NT2/D1 (cell line): ENCODE measurements at regions not wholly inside any gene's neighbourhood (a gene's known extent, or its start where the extent isn't known, plus 50 kb on each side); places are given as distances from the start of the nearest gene placed in this dataset.

Experiments used
- SUZ12 ChIP-seq: IDR thresholded peaks from 2 replicates; pipeline ENCODE4 v1.6.1; 2011; ENCODE audit not compliant: insufficient read length, insufficient read depth; ENCODE audit errors: extremely low read depth
- YY1 ChIP-seq: IDR thresholded peaks from 2 replicates; pipeline ENCODE4 v1.6.1; 2011; ENCODE audit not compliant: insufficient read length, insufficient read depth
- ZNF274 ChIP-seq: IDR thresholded peaks from 2 replicates; pipeline ENCODE4 v1.6.1; 2011; ENCODE audit warnings: mild to moderate bottlenecking, low read depth, low read length

GRCh38 chr6:51120016-51120415 is 301.3 kb downstream of the TFAP2B start:
- TF ChIP-seq ZNF274 (no peak), SUZ12 (no peak), YY1 (no peak)
